ENCODE measurements at regions not wholly inside any gene's neighbourhood (a gene's known extent, or its start where the extent isn't known, plus 50 kb on each side); places are given as distances from the start of the nearest gene placed in this dataset.

GRCh38 chr1:228796945-228797344, 61.7 kb downstream of the RHOU start:
- peak; percentile 4 for DNase-seq

DNA sequence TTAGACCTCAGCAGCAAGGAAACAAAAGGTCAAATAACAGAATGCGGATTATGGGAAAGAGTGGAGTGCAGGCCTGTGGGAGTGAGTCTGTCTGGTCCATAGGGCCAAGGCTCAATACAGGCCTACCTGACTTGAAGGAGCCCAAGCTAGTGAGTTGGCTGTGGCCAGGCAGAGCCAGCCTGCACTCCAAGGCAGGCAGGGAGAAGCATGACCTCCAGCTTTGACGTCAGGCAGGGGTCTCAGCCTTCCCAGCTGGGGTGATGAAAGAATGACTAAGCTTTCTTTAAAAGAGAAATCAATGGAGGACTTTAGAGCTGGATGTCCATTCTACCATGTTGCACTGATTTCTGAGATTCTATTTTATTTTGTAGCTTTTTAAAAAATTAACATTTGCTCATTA, 62.8 kb downstream of the RHOU start:
- DNase-seq: peak; percentile 23

DNA sequence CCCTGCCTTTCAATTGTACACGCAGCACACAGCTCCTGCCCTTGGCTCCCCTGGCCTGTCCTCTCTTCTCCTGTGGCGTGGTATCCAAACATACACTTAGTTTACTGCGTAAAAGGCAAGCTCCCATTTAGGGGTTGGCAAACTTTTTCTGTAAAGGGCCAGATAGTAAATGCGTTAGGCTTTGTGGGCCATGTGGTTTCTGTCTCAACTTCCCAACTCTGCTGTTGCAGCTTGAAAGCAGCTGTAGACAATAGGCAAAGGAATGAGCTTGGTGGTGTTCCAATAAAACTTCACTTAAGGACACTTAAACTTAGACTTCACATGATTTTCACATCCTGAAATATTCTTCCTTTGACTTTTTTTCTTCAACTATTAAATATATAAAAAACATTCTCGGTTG, 63.3 kb downstream of the RHOU start:
- no peak for DNase-seq

DNA sequence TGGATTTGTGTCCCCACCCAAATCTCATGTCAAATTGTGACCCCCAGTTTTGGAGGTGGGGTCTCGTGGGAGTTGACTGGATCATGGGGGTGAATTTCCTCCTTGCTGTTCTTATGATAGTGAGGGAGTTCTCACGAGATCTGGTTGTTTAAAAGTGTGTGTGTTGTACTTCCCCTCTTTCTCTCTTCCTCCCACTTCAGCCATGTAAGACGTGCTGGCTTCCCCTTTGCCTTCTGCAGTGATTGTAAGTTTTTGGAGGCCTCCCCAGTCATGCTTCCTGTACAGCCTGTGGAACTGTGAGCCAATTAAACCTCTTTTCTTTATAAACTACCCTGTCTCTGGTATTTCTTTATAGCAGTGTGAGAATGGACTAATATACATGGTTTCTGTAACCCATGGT, 64.6 kb downstream of the RHOU start:
- DNase-seq: no peak

DNA sequence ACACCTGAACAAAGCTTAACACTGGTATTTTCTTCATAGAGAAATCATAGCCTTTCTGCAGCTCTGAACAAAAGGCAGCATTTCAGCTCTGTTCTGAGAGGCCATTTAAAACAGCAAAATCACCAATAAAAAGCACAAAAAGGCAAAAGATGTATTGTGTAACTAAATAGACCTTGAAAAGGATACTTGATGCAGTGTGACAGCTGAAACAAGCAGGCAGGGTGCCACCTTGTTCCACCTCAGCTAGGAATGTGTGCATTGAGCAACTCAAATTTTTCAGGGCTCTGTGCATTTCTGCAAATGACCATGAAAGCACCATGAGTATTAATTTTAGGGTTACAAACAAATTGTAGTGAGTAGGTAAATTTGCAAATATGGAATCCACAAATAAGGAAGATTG, 65.8 kb downstream of the RHOU start:
- peak; percentile 20 for DNase-seq

- no peak for DNase-seq
These were observed 67.3 kb downstream of the RHOU start for GRCh38 chr1:228802386-228803220.

- peak; percentile 29 for DNase-seq
These were observed 68.1 kb downstream of the RHOU start for GRCh38 chr1:228803421-228803820.

- no peak for DNase-seq
These were observed 68.9 kb downstream of the RHOU start for GRCh38 chr1:228804173-228804572.

GRCh38 chr1:228804640-228805413, 69.5 kb downstream of the RHOU start:
- DNase-seq: peak; percentile 63

GRCh38 chr1:228807904-228808605, 72.8 kb downstream of the RHOU start:
- DNase-seq: peak; percentile 20

DNA sequence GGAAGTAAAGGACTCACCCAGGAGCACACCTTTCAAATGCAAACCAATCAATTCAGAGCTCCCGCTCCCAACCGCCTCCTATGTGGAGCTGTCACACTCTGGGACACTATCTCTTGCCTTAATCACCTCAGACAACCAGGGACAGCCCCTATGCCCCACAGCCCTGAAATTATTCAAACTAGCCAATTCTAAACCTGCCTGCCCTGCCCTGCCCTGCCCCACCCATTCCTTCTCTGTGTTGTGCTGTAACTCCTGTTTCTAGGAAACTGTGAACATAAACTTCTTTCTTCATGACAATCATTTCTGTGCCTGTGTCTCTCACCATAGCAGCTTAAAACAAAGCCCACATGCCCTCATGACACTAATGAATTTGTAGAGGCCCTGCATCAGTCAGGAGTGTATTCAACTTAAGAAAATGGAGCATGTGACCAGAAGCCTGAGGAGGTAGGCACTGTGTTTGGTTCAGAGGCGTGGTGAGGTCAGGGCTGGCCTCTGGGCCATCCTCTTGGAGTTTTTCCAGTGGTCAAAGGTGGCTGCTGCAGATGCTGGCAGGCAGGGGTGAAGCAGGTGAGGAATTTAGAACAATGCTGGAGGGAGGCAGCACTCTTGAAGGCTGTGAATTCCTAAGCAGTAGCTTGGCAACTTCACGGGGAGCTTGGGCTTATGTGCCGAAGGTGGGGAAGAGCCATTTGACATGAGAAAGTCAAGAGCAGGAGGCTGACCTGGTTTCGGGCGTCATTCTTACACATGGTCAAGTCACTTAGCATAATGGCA, 74.5 kb downstream of the RHOU start:
- no peak for DNase-seq

- no peak for DNase-seq
These were observed 75.1 kb downstream of the RHOU start for GRCh38 chr1:228810395-228810758.

- no peak for DNase-seq
These were observed 75.8 kb downstream of the RHOU start for GRCh38 chr1:228810878-228811711.

GRCh38 chr1:228811712-228812305, 76.5 kb downstream of the RHOU start:
- DNase-seq: no peak

DNA sequence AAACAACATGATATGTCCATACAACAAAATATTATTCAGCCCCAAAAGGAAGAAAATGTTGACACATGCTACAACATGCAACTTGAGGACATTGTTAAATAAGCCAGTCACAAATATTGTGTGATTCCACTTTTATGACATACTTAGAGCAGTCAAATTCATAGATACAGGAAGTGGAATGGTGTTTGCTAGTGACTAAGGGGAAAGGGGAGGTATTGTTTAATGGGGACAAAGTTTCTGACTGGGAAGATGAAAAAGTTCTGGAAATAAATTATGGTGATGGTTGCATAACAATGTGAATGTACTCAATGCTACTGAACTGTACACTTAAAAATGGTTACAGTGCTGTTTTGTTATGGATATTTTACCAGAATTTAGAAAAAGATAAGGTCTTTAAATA, 77.7 kb downstream of the RHOU start:
- no peak for DNase-seq

DNA sequence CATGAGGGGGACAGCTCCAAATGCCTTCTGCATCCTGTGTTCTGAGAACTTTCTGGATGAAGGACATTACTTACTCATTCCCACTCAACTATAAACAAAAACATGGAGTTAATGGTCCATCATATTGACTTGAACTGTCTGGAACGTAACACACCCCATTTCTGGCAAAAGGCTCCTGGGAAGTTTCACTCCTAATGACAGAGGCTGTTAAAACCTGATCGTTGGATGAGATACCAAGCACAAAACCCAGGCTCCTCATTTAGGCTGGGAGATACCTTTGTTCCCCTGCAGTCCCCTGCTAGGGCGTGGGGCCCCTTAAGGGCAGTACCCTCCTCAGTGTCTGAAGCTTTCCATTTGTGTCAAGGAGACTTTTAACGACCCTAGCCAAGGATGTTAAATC, 78.9 kb downstream of the RHOU start:
- peak; percentile 23 for DNase-seq

GRCh38 chr1:228818296-228818695, 83.0 kb downstream of the RHOU start:
- no peak for DNase-seq

- no peak for DNase-seq
These were observed 83.8 kb downstream of the RHOU start for GRCh38 chr1:228818928-228819630.

DNA sequence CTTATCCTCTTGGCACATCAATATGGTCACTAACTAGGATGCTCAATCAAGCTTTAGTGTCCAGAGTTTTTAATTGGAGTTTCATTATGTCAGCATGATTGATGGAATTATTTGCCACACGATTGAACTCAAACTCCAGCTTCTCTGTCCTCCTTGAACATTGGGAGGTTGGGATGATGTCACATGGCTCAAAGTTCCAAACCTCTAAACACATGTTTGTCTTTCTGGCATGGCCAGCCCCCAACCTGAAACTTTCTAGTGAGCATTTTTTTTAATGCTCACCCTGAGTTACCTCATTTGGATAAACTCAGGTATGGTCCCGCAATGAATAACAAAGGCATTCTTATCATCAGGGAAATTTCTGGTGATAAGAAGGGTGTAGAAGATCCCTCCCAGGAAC, 86.0 kb downstream of the RHOU start:
- DNase-seq: no peak

DNA sequence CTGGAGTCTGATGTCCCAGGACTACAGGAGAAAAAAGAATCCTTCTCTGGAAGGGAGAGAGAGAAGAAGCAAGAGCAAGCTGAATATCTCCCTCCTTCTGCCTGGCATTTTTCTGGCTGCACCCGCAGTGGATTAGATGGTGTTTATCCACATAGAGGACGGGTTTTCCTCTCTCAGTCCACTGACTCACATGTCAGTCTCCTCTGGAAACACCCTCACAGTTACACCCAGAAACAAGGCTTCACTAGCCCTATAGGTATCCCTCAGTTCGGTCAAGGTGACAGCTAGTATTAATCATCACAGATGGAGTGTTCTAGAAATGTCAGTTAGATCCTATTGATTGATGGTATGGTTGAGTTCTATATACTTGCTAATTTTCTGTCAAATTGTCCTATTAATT, 87.9 kb downstream of the RHOU start:
- no peak for DNase-seq

GRCh38 chr1:228824366-228824765, 89.1 kb downstream of the RHOU start:
- no peak for DNase-seq

Data from activated CD8-positive, alpha-beta memory T cell treated with anti-CD3 and anti-CD28 coated beads, Interleukin-2, amount 50 U/mL, for 48 hours (primary cell).